MG63 (cell line): ENCODE measurements at regions not wholly inside any gene's neighbourhood (a gene's known extent, or its start where the extent isn't known, plus 50 kb on each side); places are given as distances from the start of the nearest gene placed in this dataset.
A peak's percentile ranks its signal among the peaks of the same experiment; 100 is the strongest.
"Not testable (repeated sequence)": the region's sequence is repeated elsewhere in the genome, so short reads cannot be mapped to it uniquely, and the experiment has no call there.

Experiments
- DNase-seq: peaks from one replicate; pipeline ENCODE4 v3.0.0-alpha.2; 2020
- H3K27me3 ChIP-seq: fragments of 250-450 bp; sonication (Bioruptor Pico); 2 replicates; pipeline ENCODE4 v1.5.1; 2020; ENCODE audit warnings: mild to moderate bottlenecking, moderate library complexity
- H3K36me3 ChIP-seq: fragments of 250-450 bp; sonication (Bioruptor Pico); 2 replicates; pipeline ENCODE4 v1.5.1; 2020; ENCODE audit warnings: mild to moderate bottlenecking, moderate library complexity
- H3K4me3 ChIP-seq: fragments of 250-450 bp; sonication (Bioruptor Pico); 2 replicates; pipeline ENCODE4 v1.5.1; 2020; ENCODE audit warnings: mild to moderate bottlenecking, moderate library complexity
- H3K9me3 ChIP-seq: fragments of 250-450 bp; sonication (Bioruptor Pico); 2 replicates; pipeline ENCODE4 v1.5.1; 2020; ENCODE audit warnings: mild to moderate bottlenecking, moderate library complexity

- Histone ChIP-seq H3K36me3 (no peaks in the 10 kb centered on the region), H3K4me3 (no peak overlapping the region), H3K27me3 (no peaks in the 10 kb centered on the region), H3K9me3 (no peaks in the 10 kb centered on the region)
- DNase-seq: no peak
Observed at GRCh38 chr5:142542078-142542477, 143.8 kb downstream of the FGF1 start.

- H3K27me3 ChIP-seq: no peaks in the 10 kb centered on the region
- no peak overlapping the region for H3K4me3 ChIP-seq
- no peaks in the 10 kb centered on the region for H3K9me3 ChIP-seq
- no peak for DNase-seq
- no peaks in the 10 kb centered on the region for H3K36me3 ChIP-seq
Observed at GRCh38 chr5:142540922-142541422, 144.9 kb downstream of the FGF1 start.

GRCh38 chr5:142539154-142539740 lies 146.6 kb downstream of the FGF1 start:
- no peak for DNase-seq
- no peaks in the 10 kb centered on the region for H3K36me3 ChIP-seq

GRCh38 chr5:142537938-142538337 lies 148.0 kb downstream of the FGF1 start:
- H3K36me3 ChIP-seq: no peaks in the 10 kb centered on the region
- peaks cover 9% of the 10 kb centered on the region for H3K9me3 ChIP-seq
- H3K27me3 ChIP-seq: no peaks in the 10 kb centered on the region
- DNase-seq: no peak
- H3K4me3 ChIP-seq: no peak overlapping the region

More at GRCh38 chr5:142539154-142539740, 146.6 kb downstream of the FGF1 start:
- peaks cover 9% of the 10 kb centered on the region for H3K9me3 ChIP-seq
- no peaks in the 10 kb centered on the region for H3K27me3 ChIP-seq
- H3K4me3 ChIP-seq: no peak overlapping the region

- Histone ChIP-seq H3K36me3 (no peaks in the 10 kb centered on the region), H3K9me3 (peaks cover 9% of the 10 kb centered on the region), H3K27me3 (no peaks in the 10 kb centered on the region), H3K4me3 (no peak overlapping the region)
- DNase-seq: no peak
Observed at GRCh38 chr5:142532781-142533176, 153.1 kb downstream of the FGF1 start.

GRCh38 chr5:142531977-142532780 lies 153.7 kb downstream of the FGF1 start:
- peaks cover 9% of the 10 kb centered on the region for H3K9me3 ChIP-seq

GRCh38 chr5:142530904-142531303 lies 155.0 kb downstream of the FGF1 start:
- peaks cover 9% of the 10 kb centered on the region for H3K9me3 ChIP-seq
- no peak overlapping the region for H3K4me3 ChIP-seq
- DNase-seq: no peak
- H3K27me3 ChIP-seq: no peaks in the 10 kb centered on the region
- H3K36me3 ChIP-seq: no peaks in the 10 kb centered on the region

More at GRCh38 chr5:142531977-142532780, 153.7 kb downstream of the FGF1 start:
- Histone ChIP-seq H3K4me3 (no peak overlapping the region), H3K36me3 (no peaks in the 10 kb centered on the region), H3K27me3 (no peaks in the 10 kb centered on the region)
- no peak for DNase-seq

GRCh38 chr5:142529626-142530278 lies 156.1 kb downstream of the FGF1 start:
- H3K27me3 ChIP-seq: no peaks in the 10 kb centered on the region
- DNase-seq: peak; percentile 57
- no peaks in the 10 kb centered on the region; the same call in 1 of the 2 replicates for H3K9me3 ChIP-seq
- no peak overlapping the region for H3K4me3 ChIP-seq
- no peaks in the 10 kb centered on the region for H3K36me3 ChIP-seq

GRCh38 chr5:142527664-142528295 lies 158.1 kb downstream of the FGF1 start:
- Histone ChIP-seq H3K27me3 (no peaks in the 10 kb centered on the region), H3K4me3 (no peak overlapping the region), H3K36me3 (no peaks in the 10 kb centered on the region), H3K9me3 (no peaks in the 10 kb centered on the region)
- peak; percentile 12 for DNase-seq

- Histone ChIP-seq H3K27me3 (no peaks in the 10 kb centered on the region), H3K4me3 (no peak overlapping the region), H3K36me3 (no peaks in the 10 kb centered on the region), H3K9me3 (no peaks in the 10 kb centered on the region)
- DNase-seq: no peak
Observed at GRCh38 chr5:142527234-142527633, 158.7 kb downstream of the FGF1 start.

- H3K4me3 ChIP-seq: no peak overlapping the region
- no peaks in the 10 kb centered on the region for H3K27me3 ChIP-seq
- no peaks in the 10 kb centered on the region for H3K9me3 ChIP-seq
- DNase-seq: no peak
- no peaks in the 10 kb centered on the region for H3K36me3 ChIP-seq
Observed at GRCh38 chr5:142522983-142523382, 162.9 kb downstream of the FGF1 start.

GRCh38 chr5:142521706-142522105 lies 164.2 kb downstream of the FGF1 start:
- H3K4me3 ChIP-seq: no peak overlapping the region
- H3K36me3 ChIP-seq: no peaks in the 10 kb centered on the region
- no peak for DNase-seq
- no peaks in the 10 kb centered on the region for H3K27me3 ChIP-seq
- no peaks in the 10 kb centered on the region; the same call in 1 of the 2 replicates for H3K9me3 ChIP-seq

GRCh38 chr5:142520885-142521284 lies 165.0 kb downstream of the FGF1 start:
- H3K36me3 ChIP-seq: no peaks in the 10 kb centered on the region
- H3K4me3 ChIP-seq: no peak overlapping the region
- peak; percentile 59 for DNase-seq
- H3K27me3 ChIP-seq: no peaks in the 10 kb centered on the region
- no peaks in the 10 kb centered on the region; the same call in 1 of the 2 replicates for H3K9me3 ChIP-seq

GRCh38 chr5:142519913-142520312 lies 166.0 kb downstream of the FGF1 start:
- not testable (repeated sequence) for H3K27me3 ChIP-seq, H3K4me3 ChIP-seq, DNase-seq, H3K36me3 ChIP-seq, H3K9me3 ChIP-seq

- Histone ChIP-seq H3K9me3 (no peaks in the 10 kb centered on the region; the same call in 1 of the 2 replicates), H3K27me3 (no peaks in the 10 kb centered on the region), H3K4me3 (no peak overlapping the region), H3K36me3 (no peaks in the 10 kb centered on the region)
- no peak for DNase-seq
Observed at GRCh38 chr5:142517840-142518239, 168.1 kb downstream of the FGF1 start.

- H3K27me3 ChIP-seq: no peaks in the 10 kb centered on the region
- H3K9me3 ChIP-seq: no peaks in the 10 kb centered on the region; the same call in 1 of the 2 replicates
- no peak for DNase-seq
- H3K4me3 ChIP-seq: no peak overlapping the region
- H3K36me3 ChIP-seq: no peaks in the 10 kb centered on the region
Observed at GRCh38 chr5:142516732-142517131, 169.2 kb downstream of the FGF1 start.

- DNase-seq: no peak
- no peaks in the 10 kb centered on the region; the same call in 1 of the 2 replicates for H3K9me3 ChIP-seq
- H3K4me3 ChIP-seq: no peak overlapping the region
- H3K36me3 ChIP-seq: no peaks in the 10 kb centered on the region
- H3K27me3 ChIP-seq: no peaks in the 10 kb centered on the region
Observed at GRCh38 chr5:142515036-142515435, 170.9 kb downstream of the FGF1 start.
